Head of caudate nucleus (tissue), 42 donors: ENCODE measurements at regions not wholly inside any gene's neighbourhood (a gene's known extent, or its start where the extent isn't known, plus 50 kb on each side); places are given as distances from the start of the nearest gene placed in this dataset.

ENCODE experiments used
- DNase-seq, 42 donors: peaks; one replicate each; pipeline versions ENCODE4 v3.0.0 to v3.0.0-alpha.2; 2020 to 2021; ENCODE audit warnings: mixed read lengths in 7 of 42
- intact Hi-C: fragments of 100-400 bp; cut with DNase I; formaldehyde crosslinking; loops from one replicate; pipeline ENCODE4 v1.15.0; 2022

GRCh38 chr6:149249370-149250357, 67.8 kb upstream of the TAB2 start:
- DNase-seq = peak in 1 of 42 donors; percentile 25
- intact Hi-C loops = no loop called here

DNA sequence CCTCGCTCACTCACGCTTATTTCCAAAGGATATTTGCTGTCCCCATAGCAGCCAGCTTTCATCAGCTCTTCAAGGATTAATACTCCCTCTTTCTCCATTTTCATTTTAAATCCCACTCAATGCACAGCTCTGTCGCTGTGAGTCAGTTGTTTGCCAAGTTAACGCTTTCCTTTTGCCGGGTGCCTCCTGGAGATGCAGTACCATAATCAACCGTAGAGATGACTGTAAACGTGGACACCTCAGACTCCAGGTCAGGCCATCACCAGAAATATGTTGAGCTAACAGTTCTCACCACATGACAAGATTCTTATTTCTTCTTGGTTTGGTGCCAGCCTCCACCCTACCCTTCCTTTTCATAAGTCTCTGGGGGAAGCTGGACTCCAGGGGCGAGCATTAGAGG, 66.6 kb upstream of the TAB2 start:
- no peak for DNase-seq
- intact Hi-C loops = no loop called here

DNA sequence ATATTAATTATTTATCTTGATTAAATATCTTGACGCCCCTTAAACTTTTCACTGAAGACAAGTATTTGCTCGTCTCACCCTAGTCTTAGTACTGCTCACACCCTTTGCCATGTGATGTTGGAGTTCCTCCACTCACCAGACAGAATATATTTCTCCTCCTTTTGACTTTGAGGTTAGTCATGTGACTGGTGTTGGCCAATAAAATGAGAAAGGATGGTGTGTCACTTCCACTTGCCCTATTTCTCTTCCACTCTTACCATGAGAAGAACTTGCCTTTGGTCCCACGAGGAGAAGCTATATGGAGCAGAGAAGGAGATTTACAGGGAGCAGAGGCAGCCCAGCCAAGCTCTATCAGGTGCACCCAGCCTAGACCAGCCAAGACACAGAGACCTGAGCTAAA, 64.9 kb upstream of the TAB2 start:
- intact Hi-C loops = no loop called here
- DNase-seq = no peak

DNA sequence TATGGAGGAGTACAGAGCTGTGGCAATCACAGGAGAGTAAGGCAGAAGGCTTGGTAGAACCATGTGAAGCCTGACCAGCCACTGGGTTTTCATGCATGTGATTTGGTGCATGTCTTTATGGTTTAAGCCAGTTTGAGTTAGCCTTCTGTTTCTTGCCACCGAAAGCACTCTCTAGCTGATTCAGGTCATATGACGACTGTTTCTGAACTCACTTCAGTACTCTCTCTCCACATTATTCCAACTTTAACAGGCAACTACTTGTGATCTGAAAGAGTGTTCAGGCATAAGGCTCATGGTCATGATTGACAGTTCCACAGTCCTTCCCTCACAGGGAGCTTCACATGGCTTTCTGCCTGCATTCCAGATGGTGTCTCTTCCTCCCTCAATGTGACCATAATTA, 63.3 kb upstream of the TAB2 start:
- DNase-seq = no peak

DNA sequence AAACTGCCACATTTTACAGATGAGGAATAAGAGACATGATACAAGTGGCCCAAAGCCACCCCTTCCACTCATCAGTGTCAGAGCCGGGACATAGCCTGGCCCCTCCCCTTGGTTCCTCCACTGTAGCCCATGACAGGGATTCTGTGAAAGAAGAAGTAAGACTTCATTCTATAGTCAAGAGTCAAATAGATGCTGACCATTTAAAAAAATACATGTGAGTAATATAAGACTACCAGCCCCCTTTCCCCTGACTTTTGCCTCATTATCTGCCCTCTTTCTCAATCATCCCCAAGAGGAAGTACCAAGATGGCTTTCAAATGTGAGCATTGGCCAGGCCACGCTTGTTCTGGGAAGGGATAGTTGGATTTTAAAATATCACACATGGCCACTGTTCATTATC, 57.8 kb upstream of the TAB2 start:
- intact Hi-C loops = no loop called here
- DNase-seq = peak in 9 of 42 donors; percentile 21 to 64 (median 38)

More for the DNA sequence above, 63.3 kb upstream of the TAB2 start:
- intact Hi-C loops = no loop called here

DNA sequence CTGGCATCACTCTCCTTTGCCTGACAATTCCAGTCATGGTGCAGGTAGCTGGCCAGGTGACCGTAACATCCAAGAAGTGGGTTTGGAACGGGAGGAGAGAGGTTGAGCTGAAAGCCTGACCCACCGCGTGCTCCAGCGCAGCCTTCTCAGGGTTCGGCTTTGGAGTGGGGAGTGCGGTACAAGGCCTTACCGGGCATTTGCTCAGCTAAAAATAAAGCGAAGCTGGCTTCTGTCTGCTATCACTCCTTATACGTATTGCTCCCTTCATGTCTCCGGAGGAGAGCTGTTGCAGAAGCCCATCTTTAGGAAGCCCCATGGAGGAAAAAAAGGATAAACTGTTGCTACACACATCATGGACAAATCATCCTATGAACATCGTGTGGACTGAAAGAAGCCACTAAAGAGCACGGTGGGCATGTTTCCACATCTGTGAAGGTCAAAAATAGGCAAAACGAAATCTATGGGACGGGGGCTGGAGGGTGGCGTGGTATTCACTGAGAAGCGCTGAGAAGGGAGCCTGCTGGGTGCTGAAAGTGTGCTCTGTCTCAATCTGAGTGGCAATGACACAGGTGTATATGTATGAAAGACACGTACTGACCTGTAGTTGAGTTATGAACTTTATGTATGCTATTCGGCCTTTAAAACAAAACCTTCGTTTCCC, 57.2 kb upstream of the TAB2 start:
- intact Hi-C loops = no loop called here

DNA sequence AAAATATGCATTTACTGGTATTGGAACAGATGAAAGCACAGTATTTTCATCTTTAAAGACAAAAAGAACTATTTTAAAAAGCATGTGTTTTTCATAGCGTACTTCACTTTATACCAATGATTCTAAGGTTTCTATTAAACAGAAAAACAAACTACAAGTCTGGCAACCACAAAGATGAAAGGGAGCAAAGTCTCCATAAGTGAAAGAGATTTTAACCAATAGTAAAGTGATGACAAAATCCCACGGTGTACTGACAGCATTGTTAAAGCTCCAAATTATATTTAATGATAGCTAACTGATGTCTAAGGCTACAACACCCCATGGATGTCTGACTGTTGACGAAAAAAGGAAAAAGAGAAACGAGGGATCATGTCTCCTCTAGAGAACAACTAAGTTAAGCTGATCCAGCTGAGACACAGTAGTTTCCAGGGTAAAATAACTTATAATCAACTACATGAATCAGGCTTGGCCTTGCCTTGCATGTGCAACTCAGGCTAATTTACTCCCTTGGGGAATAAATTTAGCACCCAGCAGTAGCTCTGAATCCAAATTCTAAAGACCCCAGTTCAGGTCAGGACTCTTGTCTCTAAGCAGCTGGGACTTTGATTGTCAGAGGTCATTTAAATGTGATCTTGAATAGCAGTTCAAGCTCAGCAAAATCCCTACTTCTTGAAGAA, 56.0 kb upstream of the TAB2 start:
- intact Hi-C loops = no loop called here
- no peak for DNase-seq

More for the DNA sequence above, 57.2 kb upstream of the TAB2 start:
- no peak for DNase-seq

- intact Hi-C loops = no loop called here
- DNase-seq = no peak
These were observed 54.2 kb upstream of the TAB2 start for GRCh38 chr6:149263321-149263720.

DNA sequence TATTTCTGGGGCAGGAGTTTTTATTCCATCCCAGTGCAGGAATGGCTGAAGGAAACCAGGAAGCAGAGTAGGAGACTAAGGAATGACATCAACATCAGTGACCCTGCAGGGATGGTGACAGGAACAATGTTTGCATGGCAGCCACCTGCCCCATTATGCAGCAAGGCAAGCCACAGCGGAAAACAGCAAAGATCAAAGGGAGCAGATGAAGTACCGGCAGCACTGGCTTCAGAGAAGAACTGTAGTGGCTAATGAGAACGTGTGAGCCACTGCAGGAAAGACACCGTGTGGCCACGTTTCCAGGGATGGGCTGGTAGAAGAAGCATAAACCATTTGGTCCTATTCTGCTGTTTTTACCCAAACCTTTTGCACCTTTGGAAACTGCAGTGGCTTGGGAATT, 52.9 kb upstream of the TAB2 start:
- intact Hi-C loops = no loop called here
- no peak for DNase-seq

GRCh38 chr6:149265945-149266344, 51.6 kb upstream of the TAB2 start:
- intact Hi-C loops = no loop called here

GRCh38 chr6:149266659-149267058, 50.9 kb upstream of the TAB2 start:
- intact Hi-C loops = no loop called here
- DNase-seq = no peak

More at GRCh38 chr6:149265945-149266344, 51.6 kb upstream of the TAB2 start:
- DNase-seq = no peak

- no peak for DNase-seq
- intact Hi-C loops = no loop called here
These were observed 50.4 kb upstream of the TAB2 start for GRCh38 chr6:149267072-149267471.

- DNase-seq = no peak
- intact Hi-C loops = no loop called here
These were observed 49.9 kb upstream of the TAB2 start for GRCh38 chr6:149267513-149268043.
